ENCODE measurements at regions not wholly inside any gene's neighbourhood (a gene's known extent, or its start where the extent isn't known, plus 50 kb on each side); places are given as distances from the start of the nearest gene placed in this dataset.

DNA sequence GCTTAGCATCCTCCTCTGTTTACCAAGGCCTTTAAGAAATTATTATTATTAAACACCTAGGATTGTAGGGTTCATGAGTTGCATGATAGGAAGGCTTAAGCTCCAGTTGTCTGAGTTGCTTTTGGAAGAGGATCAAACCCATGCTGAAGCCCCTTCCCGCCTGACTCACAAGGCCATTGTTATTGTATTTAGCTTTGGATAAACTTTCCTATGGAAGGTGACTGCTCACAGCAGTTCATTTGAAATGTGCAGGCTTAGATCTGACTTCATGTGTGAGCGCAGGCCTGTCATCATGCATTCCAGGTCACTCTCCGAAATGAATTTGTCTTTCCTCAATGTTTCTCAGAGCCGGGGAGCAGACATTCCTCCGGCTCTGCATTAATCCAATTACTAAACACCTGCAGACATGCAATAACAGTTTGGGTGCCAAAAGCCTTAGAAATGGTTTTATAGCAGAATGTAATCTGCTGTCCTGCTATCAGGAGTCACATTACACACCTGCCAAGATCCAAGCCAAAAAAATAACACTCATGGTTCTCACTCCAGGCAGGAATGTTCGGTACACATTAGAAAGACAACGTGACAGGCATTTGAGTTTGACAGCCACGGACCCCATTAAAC is 119.9 kb downstream of the OSR1 start:
- Mint-ChIP-seq H3K9me3 (peaks cover 2 to 16% (median 5%) of the 10 kb centered on the region in 7 donors), H3K36me3 (no peaks in the 10 kb centered on the region), H3K27me3 (ENCODE audit: low read depth in 3 of 3) (peaks cover 0 to 3% (median 3%) of the 10 kb centered on the region in 3 donors), H3K4me3 (no peak overlapping the region), H3K4me1 (no peaks in the 10 kb centered on the region), H3K27ac (no peak overlapping the region)
- no peaks in the 10 kb centered on the region for H4K20me1 ChIP-seq (ENCODE audit: insufficient read depth, low read length)
- DNase-seq = no peak
- 90% methylated on average over 4 of the region's 8 CpGs for WGBS (ENCODE audit: insufficient coverage)
- H3K79me2 ChIP-seq (ENCODE audit: insufficient read depth, low read length) = no peaks in the 10 kb centered on the region
- TF ChIP-seq, protein P1, sequence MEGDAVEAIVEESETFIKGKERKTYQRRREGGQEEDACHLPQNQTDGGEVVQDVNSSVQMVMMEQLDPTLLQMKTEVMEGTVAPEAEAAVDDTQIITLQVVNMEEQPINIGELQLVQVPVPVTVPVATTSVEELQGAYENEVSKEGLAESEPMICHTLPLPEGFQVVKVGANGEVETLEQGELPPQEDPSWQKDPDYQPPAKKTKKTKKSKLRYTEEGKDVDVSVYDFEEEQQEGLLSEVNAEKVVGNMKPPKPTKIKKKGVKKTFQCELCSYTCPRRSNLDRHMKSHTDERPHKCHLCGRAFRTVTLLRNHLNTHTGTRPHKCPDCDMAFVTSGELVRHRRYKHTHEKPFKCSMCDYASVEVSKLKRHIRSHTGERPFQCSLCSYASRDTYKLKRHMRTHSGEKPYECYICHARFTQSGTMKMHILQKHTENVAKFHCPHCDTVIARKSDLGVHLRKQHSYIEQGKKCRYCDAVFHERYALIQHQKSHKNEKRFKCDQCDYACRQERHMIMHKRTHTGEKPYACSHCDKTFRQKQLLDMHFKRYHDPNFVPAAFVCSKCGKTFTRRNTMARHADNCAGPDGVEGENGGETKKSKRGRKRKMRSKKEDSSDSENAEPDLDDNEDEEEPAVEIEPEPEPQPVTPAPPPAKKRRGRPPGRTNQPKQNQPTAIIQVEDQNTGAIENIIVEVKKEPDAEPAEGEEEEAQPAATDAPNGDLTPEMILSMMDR (IDR thresholded peaks at IDR 0.05) = no peak
- no peak overlapping the region for H3K4me3 ChIP-seq (replicated peaks in 1 of 3; ENCODE audit: low read depth in 2 of 3, low read length in 3 of 3)
- no peaks in the 10 kb centered on the region for H3K27me3 ChIP-seq (ENCODE audit: control insufficient read depth in 2 of 2, insufficient read depth in 2 of 2, low read length in 2 of 2)
- intact Hi-C loops (cut with micrococcal nuclease) = no loop called here
- H3K36me3 ChIP-seq (replicated peaks in 1 of 2; ENCODE audit: control insufficient read depth in 1 of 2, insufficient read depth in 2 of 2, low read length in 2 of 2) = no peaks in the 10 kb centered on the region
- no peak overlapping the region for H3K27ac ChIP-seq (ENCODE audit: low read depth in 1 of 2, low read length in 2 of 2)
- no peak overlapping the region for H3K4me2 ChIP-seq (replicated peaks; ENCODE audit: extremely low read depth, low read length, poor library complexity, severe bottlenecking)
- no peaks in the 10 kb centered on the region for H3K4me1 ChIP-seq (ENCODE audit: control insufficient read depth in 1 of 2, insufficient read depth in 2 of 2, low read length in 2 of 2)
- no peak overlapping the region for H2AFZ ChIP-seq (ENCODE audit: insufficient read depth, low read depth, low read length, poor library complexity, severe bottlenecking)
- H3K9ac ChIP-seq (ENCODE audit: insufficient read depth, low read length, poor library complexity, severe bottlenecking) = no peak overlapping the region
- H3K9me3 ChIP-seq (replicated peaks in 1 of 2; ENCODE audit: control insufficient read depth in 1 of 2, insufficient read depth in 1 of 2, low read length in 2 of 2) = no peaks in the 10 kb centered on the region

DNA sequence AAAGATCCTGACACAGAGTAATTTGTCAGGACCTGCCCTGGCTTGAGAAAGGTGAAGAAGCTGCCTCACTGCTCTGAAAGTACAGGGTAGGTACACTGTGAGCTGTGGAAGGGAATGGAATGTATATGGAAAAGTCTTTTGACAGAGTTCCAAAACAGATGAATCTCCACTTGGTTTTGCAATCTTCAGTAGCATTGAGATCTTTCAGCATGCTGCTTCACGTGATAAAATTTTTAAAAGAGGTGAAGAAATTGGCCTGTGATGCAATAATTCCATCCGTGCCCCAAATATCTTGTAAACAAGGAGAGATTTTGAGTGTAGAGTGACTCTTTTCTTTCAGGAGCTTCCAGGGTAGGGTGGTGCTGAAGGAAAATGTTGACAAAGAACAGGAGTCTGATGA is 123.1 kb downstream of the OSR1 start:
- no peaks in the 10 kb centered on the region for H4K20me1 ChIP-seq (ENCODE audit: insufficient read depth, low read length)
- Mint-ChIP-seq H3K4me3 (no peak overlapping the region), H3K27me3 (ENCODE audit: low read depth in 3 of 3) (peaks cover 0 to 3% (median 2%) of the 10 kb centered on the region in 3 donors), H3K27ac (no peak overlapping the region), H3K36me3 (no peaks in the 10 kb centered on the region), H3K4me1 (no peaks in the 10 kb centered on the region), H3K9me3 (peaks cover 0 to 13% (median 5%) of the 10 kb centered on the region in 7 donors)
- H3K27ac ChIP-seq (ENCODE audit: low read depth in 1 of 2, low read length in 2 of 2) = no peak overlapping the region
- DNase-seq = no peak
- H3K4me3 ChIP-seq (replicated peaks in 1 of 3; ENCODE audit: low read depth in 2 of 3, low read length in 3 of 3) = no peak overlapping the region
- no peaks in the 10 kb centered on the region for H3K36me3 ChIP-seq (replicated peaks in 1 of 2; ENCODE audit: control insufficient read depth in 1 of 2, insufficient read depth in 2 of 2, low read length in 2 of 2)
- intact Hi-C loops (cut with micrococcal nuclease) = no loop called here
- no peaks in the 10 kb centered on the region for H3K27me3 ChIP-seq (ENCODE audit: control insufficient read depth in 2 of 2, insufficient read depth in 2 of 2, low read length in 2 of 2)
- no CpG with 5 or more reads among the region's 2 CpGs for WGBS (ENCODE audit: insufficient coverage)
- H3K4me1 ChIP-seq (ENCODE audit: control insufficient read depth in 1 of 2, insufficient read depth in 2 of 2, low read length in 2 of 2) = no peaks in the 10 kb centered on the region
- no peak overlapping the region for H3K9ac ChIP-seq (ENCODE audit: insufficient read depth, low read length, poor library complexity, severe bottlenecking)
- H2AFZ ChIP-seq (ENCODE audit: insufficient read depth, low read depth, low read length, poor library complexity, severe bottlenecking) = no peak overlapping the region
- no peaks in the 10 kb centered on the region for H3K9me3 ChIP-seq (replicated peaks in 1 of 2; ENCODE audit: control insufficient read depth in 1 of 2, insufficient read depth in 1 of 2, low read length in 2 of 2)
- TF ChIP-seq, protein P1 (IDR thresholded peaks at IDR 0.05) = no peak
- H3K79me2 ChIP-seq (ENCODE audit: insufficient read depth, low read length) = no peaks in the 10 kb centered on the region
- H3K4me2 ChIP-seq (replicated peaks; ENCODE audit: extremely low read depth, low read length, poor library complexity, severe bottlenecking) = no peak overlapping the region

Data from CD14-positive monocyte (primary cell).